RKO (cell line): ENCODE measurements at regions not wholly inside any gene's neighbourhood (a gene's known extent, or its start where the extent isn't known, plus 50 kb on each side); places are given as distances from the start of the nearest gene placed in this dataset.
A peak's percentile ranks its signal among the peaks of the same experiment; 100 is the strongest.

ENCODE experiments used
- DNase-seq: peaks from one replicate; pipeline ENCODE4 v3.0.0-alpha.2; 2016; ENCODE audit warnings: low spot score

DNA sequence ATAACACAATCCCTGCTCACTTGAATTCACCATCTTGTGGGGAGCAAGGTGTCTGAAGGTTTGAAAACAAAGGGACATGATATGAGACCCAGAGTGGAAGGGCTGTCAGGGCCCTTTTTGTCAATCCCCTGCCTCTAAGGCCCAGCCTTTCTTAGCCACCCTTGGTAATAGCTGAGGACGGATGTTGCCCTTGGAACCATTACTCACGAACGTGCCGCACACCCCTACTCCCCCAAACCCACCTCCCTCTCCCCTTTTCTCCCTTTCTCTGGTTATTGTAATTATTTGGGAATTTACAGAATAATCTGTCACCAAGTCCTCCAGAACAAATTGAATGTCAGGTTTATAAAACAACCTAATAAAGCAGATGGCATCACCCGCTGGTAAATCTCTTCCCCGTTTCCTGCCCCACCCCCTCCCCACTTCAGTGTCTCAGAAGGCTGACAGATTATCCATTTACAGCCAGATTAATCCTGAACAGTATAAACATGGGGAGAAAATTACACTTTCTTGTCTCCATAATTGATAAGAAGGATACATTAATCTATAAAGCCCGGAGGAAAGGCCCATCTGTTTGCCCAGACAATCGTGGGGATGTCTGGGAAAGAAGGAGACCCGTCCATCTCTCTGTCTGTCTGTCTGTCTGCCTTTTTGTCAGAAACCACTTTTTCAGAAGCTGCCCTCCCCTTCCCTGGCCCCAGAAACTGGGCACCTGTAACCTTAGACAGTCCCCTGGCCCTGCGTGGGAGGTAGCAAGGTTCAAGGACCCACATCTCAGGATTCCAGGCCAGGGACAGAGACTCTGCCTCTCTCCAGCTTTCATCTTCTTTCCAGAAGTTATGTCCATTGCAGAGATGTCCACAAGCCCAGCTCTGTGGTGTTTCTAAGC lies 60.6 kb upstream of the CD34 start:
- no peak for DNase-seq

DNA sequence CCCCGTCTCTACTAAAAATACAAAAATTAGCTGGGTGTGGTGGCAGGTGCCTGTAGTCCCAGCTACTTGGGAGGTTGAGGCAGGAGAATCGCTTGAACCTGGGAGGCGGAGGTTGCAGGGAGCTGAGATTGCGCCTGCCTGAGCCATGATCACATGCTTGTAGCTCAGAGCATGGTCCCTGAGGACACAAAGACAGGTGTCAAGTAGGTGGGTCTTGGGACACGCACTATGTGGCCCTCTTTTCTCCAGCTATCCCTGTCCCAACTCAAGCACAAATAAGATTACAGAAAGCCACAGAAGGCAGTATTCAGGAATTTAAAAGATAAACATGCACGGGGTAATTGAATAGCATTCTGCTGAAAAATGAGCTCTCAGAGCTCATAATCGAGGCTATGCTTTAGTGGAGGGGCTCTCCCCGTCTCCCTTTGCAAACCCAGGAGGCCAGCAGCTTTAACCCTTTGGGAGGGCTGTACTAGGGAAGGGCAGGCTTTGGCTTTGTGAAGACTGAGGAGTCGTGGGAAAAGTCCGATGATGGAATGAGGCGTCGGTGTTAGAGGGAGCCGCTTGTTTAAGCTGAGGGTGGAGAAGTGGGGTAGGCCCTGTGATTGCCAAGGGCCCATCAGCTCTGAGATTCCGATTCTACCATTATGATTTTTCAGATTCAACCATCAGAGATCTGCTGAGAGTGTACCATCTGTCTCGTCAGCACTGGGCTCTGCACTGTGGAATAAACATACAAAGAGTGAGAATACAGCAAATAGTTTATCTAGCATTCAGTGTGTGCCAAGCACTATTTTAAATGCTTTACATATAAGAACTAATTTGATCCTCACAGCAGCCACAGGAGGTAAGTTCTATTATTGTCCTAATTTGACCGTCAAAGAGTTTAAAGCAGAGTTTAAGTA lies 59.7 kb upstream of the CD34 start:
- no peak for DNase-seq

DNA sequence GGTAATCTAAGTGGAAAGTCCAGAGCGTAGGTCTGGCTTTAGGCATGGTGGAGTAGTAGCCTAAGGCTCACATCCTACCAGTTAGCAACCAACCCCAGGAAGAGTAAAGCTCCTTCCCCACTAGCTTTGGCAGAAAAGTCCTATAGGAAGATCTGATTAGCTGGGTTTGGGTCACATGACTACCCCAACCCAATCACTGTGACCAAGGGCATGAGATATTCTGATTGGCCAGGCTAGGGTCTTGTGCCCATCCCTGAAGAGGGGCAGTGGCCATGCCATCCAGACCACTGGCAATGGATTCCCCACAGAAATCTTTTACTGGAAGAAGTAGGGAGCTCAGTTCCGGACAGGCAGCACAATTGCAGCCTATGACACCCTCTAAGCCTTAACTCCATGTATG lies 58.6 kb upstream of the CD34 start:
- DNase-seq: no peak

- no peak for DNase-seq
Measured at GRCh38 chr1:207968521-207969009, 57.6 kb upstream of the CD34 start.

DNA sequence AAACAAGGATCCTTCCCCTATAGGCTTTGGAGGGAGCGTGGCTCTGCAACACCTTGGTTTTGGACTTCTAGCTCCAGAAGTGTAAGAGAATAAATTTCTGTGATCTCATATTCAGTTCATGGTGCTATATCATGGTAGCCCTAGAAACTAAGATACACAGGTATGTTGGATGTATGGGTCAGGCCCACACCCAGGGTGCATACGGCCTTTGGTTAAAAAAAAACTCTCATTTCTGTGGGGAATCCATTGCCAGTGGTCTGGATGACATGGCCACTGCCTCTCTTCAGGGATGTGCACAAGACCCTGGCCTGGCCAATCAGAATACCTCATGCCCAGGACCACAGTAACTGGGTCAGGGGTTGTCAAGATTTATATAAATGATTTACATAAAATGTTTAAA lies 56.8 kb upstream of the CD34 start:
- no peak for DNase-seq

DNA sequence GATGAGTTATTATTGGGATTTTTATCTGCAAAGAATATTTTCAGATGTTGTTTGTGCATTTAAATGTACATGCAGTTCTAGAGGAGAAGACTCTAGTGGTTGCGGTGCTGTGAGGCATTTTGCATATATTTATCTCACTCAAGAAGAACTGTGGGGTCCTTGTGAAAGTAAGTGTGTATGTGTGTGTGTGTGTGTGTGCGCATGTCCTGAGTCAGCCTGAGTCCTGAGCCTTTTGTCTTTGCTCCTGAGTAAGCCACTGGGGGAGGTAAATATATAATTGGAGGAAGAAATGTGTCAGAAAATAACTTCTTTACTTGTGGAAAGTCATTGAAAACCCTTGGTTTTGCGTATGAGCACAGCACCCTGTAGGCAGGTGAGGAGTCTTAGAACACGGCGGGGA lies 55.6 kb upstream of the CD34 start:
- DNase-seq: no peak

DNA sequence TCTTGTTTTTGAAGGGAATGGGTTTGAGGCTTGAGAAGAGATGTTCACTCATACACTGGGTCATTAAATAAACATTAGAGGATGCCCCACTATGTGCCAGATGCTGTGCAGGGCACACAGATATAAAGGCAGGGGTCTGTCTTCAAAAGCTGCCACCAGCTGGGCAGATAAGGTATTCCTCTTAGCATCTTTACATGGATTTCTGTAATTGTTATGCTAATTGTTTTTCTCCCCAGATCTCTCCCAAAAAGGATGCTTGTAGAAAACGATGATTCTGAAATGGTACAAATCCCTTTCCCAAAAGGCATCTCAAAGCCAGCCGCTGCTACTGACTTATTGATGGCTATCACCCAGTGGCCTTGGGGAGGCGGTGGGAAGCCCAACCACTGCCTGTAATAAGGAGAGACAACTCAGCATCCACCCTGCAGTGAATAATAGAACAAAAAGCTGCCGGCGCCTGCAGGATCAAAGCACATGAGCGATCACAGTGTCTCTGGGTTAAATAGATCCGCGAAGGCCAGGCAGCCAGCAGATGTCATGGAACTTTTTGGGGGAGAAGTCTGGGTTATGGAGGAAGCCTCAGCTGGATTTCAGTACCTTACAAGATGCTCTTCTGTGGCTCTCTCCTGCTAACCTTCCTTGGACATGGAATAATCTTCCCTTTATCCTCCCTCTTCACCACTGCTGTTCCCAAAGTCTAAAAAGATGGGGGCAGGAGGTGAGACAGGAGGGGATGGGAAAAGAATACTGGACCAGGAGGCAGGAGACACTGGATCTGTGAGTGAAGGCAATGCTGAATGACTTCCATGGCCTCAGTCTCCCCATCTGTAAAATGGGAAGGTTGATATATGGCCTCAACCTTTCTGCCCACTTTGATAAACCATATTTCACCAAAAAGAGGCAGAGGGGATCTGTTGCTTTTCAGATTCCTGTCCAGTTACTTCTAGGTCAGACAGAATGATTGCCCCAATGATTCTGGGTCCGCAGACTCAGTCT lies 54.8 kb upstream of the CD34 start:
- DNase-seq: no peak

GRCh38 chr1:207964195-207964966 lies 53.5 kb upstream of the CD34 start:
- DNase-seq: no peak

DNA sequence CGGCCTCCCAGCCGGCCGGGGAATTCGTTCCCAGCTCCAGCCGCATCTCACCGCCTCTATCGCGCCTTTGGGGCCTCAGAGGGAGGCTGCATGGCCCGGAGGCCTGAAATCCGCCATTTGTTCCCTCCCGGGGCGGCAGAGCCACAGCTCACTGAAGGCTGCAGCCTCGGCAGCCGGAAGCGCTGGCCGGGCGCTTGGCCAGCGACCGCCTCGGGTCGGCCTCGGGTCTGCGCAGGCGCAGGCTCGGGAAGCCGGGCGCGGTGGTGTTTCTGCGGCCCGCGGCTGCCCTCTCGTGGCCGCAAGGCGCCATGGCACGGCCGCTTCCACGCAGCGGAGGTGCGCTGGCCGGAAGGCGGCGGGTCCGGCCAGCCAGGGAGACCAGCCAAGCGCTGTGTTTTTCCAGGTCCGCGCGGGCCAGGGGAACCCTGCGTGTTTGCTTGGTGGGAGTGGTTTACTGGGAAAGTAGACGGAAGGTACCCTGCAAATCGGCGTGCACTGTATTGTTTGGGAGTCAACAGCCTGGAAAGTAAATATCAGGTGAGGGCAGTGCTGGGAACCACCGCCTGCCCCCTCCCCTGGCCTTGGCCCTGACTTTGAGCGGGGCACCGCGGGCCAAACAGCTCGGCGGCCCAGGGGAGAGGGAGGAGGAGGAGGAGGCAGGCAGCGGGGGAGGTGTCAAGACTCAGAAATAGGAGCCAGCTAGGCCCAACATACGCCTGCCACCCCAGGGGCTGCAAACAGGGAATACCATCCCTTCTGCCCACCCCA lies 52.7 kb upstream of the CD34 start:
- DNase-seq: peak; percentile 85

DNA sequence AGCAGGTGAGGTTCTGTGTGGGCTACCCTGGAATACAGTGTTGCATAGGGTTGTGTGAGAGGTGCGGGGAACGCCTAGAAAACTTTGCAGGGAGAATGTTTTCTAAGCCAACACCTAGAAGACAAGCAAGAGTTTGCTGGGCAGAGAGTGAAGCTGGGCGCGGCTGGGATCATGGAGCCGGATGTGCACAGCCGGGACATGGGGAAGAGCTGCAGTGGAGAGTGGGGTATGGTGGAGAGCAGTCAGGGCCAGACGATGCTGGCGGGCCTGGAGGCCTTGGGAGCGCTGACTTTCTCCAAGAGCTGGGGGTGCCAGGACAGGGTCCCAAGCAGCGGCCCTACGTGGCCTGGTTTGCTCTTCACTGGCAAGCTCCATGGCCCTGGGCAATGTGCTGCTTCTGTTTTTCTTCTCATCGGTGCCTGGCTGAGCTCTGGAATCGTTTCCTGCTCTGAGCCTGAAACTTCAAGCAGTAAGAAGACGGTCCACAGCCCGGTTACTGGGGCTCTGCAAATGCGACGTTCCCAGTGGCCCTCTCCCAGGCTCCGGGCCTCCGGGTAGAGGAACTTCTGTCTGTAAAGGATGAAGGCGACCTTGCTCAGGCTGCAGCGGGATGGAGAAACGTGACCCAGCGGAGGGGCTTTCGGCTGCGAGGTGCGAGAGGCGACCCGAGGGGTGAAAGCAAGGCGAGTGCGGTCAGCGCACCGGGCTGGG lies 51.9 kb upstream of the CD34 start:
- DNase-seq: no peak
